ENCODE measurements at regions not wholly inside any gene's neighbourhood (a gene's known extent, or its start where the extent isn't known, plus 50 kb on each side); places are given as distances from the start of the nearest gene placed in this dataset.

- no peaks in the 10 kb centered on the region for H3K9me3 ChIP-seq (ENCODE audit: insufficient read depth, low read depth, low read length)
- H3K9ac ChIP-seq (ENCODE audit: low read depth, low read length) = no peak overlapping the region
- H3K4me1 ChIP-seq (ENCODE audit: insufficient read depth, low read length) = no peaks in the 10 kb centered on the region
- no peak overlapping the region for H3K4me3 ChIP-seq (ENCODE audit: low read length)
- H3K27ac ChIP-seq (ENCODE audit: low read length) = no peak overlapping the region
- no peaks in the 10 kb centered on the region for H3K27me3 ChIP-seq (ENCODE audit: insufficient read depth, low read length)
- H3K36me3 ChIP-seq (ENCODE audit: insufficient read depth, low read depth, low read length) = no peaks in the 10 kb centered on the region
Observed at GRCh38 chr1:199261328-199261727, 622.5 kb downstream of the PTPRC start.

- Histone ChIP-seq H3K36me3 (ENCODE audit: insufficient read depth, low read depth, low read length) (no peaks in the 10 kb centered on the region), H3K4me1 (ENCODE audit: insufficient read depth, low read length) (no peaks in the 10 kb centered on the region), H3K9me3 (ENCODE audit: insufficient read depth, low read depth, low read length) (no peaks in the 10 kb centered on the region), H3K4me3 (ENCODE audit: low read length) (no peak overlapping the region), H3K27me3 (ENCODE audit: insufficient read depth, low read length) (no peaks in the 10 kb centered on the region), H3K9ac (ENCODE audit: low read depth, low read length) (no peak overlapping the region), H3K27ac (ENCODE audit: low read length) (no peak overlapping the region)
Observed at GRCh38 chr1:199264283-199264682, 625.4 kb downstream of the PTPRC start.

- no peak overlapping the region for H3K27ac ChIP-seq (ENCODE audit: low read length)
- H3K9ac ChIP-seq (ENCODE audit: low read depth, low read length) = no peak overlapping the region
Observed at GRCh38 chr1:199264911-199265310, 626.1 kb downstream of the PTPRC start.

GRCh38 chr1:199265319-199265718 is 626.5 kb downstream of the PTPRC start:
- no peaks in the 10 kb centered on the region for H3K9me3 ChIP-seq (ENCODE audit: insufficient read depth, low read depth, low read length)
- no peaks in the 10 kb centered on the region for H3K27me3 ChIP-seq (ENCODE audit: insufficient read depth, low read length)
- H3K4me1 ChIP-seq (ENCODE audit: insufficient read depth, low read length) = no peaks in the 10 kb centered on the region
- H3K36me3 ChIP-seq (ENCODE audit: insufficient read depth, low read depth, low read length) = no peaks in the 10 kb centered on the region
- no peak overlapping the region for H3K4me3 ChIP-seq (ENCODE audit: low read length)
- H3K9ac ChIP-seq (ENCODE audit: low read depth, low read length) = no peak overlapping the region
- H3K27ac ChIP-seq (ENCODE audit: low read length) = no peak overlapping the region

More at GRCh38 chr1:199264911-199265310, 626.1 kb downstream of the PTPRC start:
- Histone ChIP-seq H3K36me3 (ENCODE audit: insufficient read depth, low read depth, low read length) (no peaks in the 10 kb centered on the region), H3K27me3 (ENCODE audit: insufficient read depth, low read length) (no peaks in the 10 kb centered on the region), H3K4me3 (ENCODE audit: low read length) (no peak overlapping the region), H3K9me3 (ENCODE audit: insufficient read depth, low read depth, low read length) (no peaks in the 10 kb centered on the region), H3K4me1 (ENCODE audit: insufficient read depth, low read length) (no peaks in the 10 kb centered on the region)

GRCh38 chr1:199269241-199269640 is 630.4 kb downstream of the PTPRC start:
- no peak overlapping the region for H3K9ac ChIP-seq (ENCODE audit: low read depth, low read length)
- H3K4me3 ChIP-seq (ENCODE audit: low read length) = no peak overlapping the region
- H3K9me3 ChIP-seq (ENCODE audit: insufficient read depth, low read depth, low read length) = no peaks in the 10 kb centered on the region
- H3K27me3 ChIP-seq (ENCODE audit: insufficient read depth, low read length) = no peaks in the 10 kb centered on the region
- H3K27ac ChIP-seq (ENCODE audit: low read length) = no peak overlapping the region
- peaks cover 9% of the 10 kb centered on the region; the same call in 1 of the 2 replicates for H3K4me1 ChIP-seq (ENCODE audit: insufficient read depth, low read length)
- no peaks in the 10 kb centered on the region for H3K36me3 ChIP-seq (ENCODE audit: insufficient read depth, low read depth, low read length)

- Histone ChIP-seq H3K27ac (ENCODE audit: low read length) (no peak overlapping the region), H3K9ac (ENCODE audit: low read depth, low read length) (no peak overlapping the region), H3K9me3 (ENCODE audit: insufficient read depth, low read depth, low read length) (no peaks in the 10 kb centered on the region), H3K36me3 (ENCODE audit: insufficient read depth, low read depth, low read length) (no peaks in the 10 kb centered on the region), H3K4me1 (ENCODE audit: insufficient read depth, low read length) (peaks cover 11% of the 10 kb centered on the region; the same call in 1 of the 2 replicates), H3K4me3 (ENCODE audit: low read length) (no peak overlapping the region), H3K27me3 (ENCODE audit: insufficient read depth, low read length) (no peaks in the 10 kb centered on the region)
Observed at GRCh38 chr1:199272139-199272544, 633.3 kb downstream of the PTPRC start.

- Histone ChIP-seq H3K4me3 (ENCODE audit: low read length) (no peak overlapping the region), H3K27ac (ENCODE audit: low read length) (no peak overlapping the region), H3K9ac (ENCODE audit: low read depth, low read length) (no peak overlapping the region)
Observed at GRCh38 chr1:199272628-199273086, 633.8 kb downstream of the PTPRC start.

GRCh38 chr1:199273837-199274379 is 635.1 kb downstream of the PTPRC start:
- Histone ChIP-seq H3K36me3 (ENCODE audit: insufficient read depth, low read depth, low read length) (no peaks in the 10 kb centered on the region), H3K27ac (ENCODE audit: low read length) (no peak overlapping the region), H3K9ac (ENCODE audit: low read depth, low read length) (no peak overlapping the region), H3K9me3 (ENCODE audit: insufficient read depth, low read depth, low read length) (no peaks in the 10 kb centered on the region), H3K4me3 (ENCODE audit: low read length) (no peak overlapping the region), H3K4me1 (ENCODE audit: insufficient read depth, low read length) (peaks cover 11% of the 10 kb centered on the region; the same call in 1 of the 2 replicates), H3K27me3 (ENCODE audit: insufficient read depth, low read length) (no peaks in the 10 kb centered on the region)

More at GRCh38 chr1:199272628-199273086, 633.8 kb downstream of the PTPRC start:
- Histone ChIP-seq H3K4me1 (ENCODE audit: insufficient read depth, low read length) (peaks cover 11% of the 10 kb centered on the region; the same call in 1 of the 2 replicates), H3K9me3 (ENCODE audit: insufficient read depth, low read depth, low read length) (no peaks in the 10 kb centered on the region), H3K36me3 (ENCODE audit: insufficient read depth, low read depth, low read length) (no peaks in the 10 kb centered on the region), H3K27me3 (ENCODE audit: insufficient read depth, low read length) (no peaks in the 10 kb centered on the region)

- H3K4me3 ChIP-seq (ENCODE audit: low read length) = no peak overlapping the region
- H3K27ac ChIP-seq (ENCODE audit: low read length) = no peak overlapping the region
- H3K9ac ChIP-seq (ENCODE audit: low read depth, low read length) = no peak overlapping the region
- no peaks in the 10 kb centered on the region for H3K9me3 ChIP-seq (ENCODE audit: insufficient read depth, low read depth, low read length)
- peaks cover 4% of the 10 kb centered on the region; the same call in 1 of the 2 replicates for H3K4me1 ChIP-seq (ENCODE audit: insufficient read depth, low read length)
- no peaks in the 10 kb centered on the region for H3K27me3 ChIP-seq (ENCODE audit: insufficient read depth, low read length)
- H3K36me3 ChIP-seq (ENCODE audit: insufficient read depth, low read depth, low read length) = no peaks in the 10 kb centered on the region
Observed at GRCh38 chr1:199279067-199279466, 640.2 kb downstream of the PTPRC start.

- no peak overlapping the region for H3K27ac ChIP-seq (ENCODE audit: low read length)
- H3K4me3 ChIP-seq (ENCODE audit: low read length) = no peak overlapping the region
- H3K9me3 ChIP-seq (ENCODE audit: insufficient read depth, low read depth, low read length) = no peaks in the 10 kb centered on the region
- H3K27me3 ChIP-seq (ENCODE audit: insufficient read depth, low read length) = no peaks in the 10 kb centered on the region
- no peaks in the 10 kb centered on the region for H3K4me1 ChIP-seq (ENCODE audit: insufficient read depth, low read length)
- H3K9ac ChIP-seq (ENCODE audit: low read depth, low read length) = no peak overlapping the region
- H3K36me3 ChIP-seq (ENCODE audit: insufficient read depth, low read depth, low read length) = no peaks in the 10 kb centered on the region
Observed at GRCh38 chr1:199279872-199280645, 641.2 kb downstream of the PTPRC start.

GRCh38 chr1:199282751-199283305 is 644.0 kb downstream of the PTPRC start:
- Histone ChIP-seq H3K9ac (ENCODE audit: low read depth, low read length) (no peak overlapping the region), H3K9me3 (ENCODE audit: insufficient read depth, low read depth, low read length) (no peaks in the 10 kb centered on the region), H3K36me3 (ENCODE audit: insufficient read depth, low read depth, low read length) (no peaks in the 10 kb centered on the region), H3K4me1 (ENCODE audit: insufficient read depth, low read length) (no peaks in the 10 kb centered on the region), H3K27ac (ENCODE audit: low read length) (no peak overlapping the region), H3K4me3 (ENCODE audit: low read length) (no peak overlapping the region), H3K27me3 (ENCODE audit: insufficient read depth, low read length) (no peaks in the 10 kb centered on the region)

GRCh38 chr1:199283794-199284193 is 645.0 kb downstream of the PTPRC start:
- H3K27ac ChIP-seq (ENCODE audit: low read length) = no peak overlapping the region
- H3K27me3 ChIP-seq (ENCODE audit: insufficient read depth, low read length) = no peaks in the 10 kb centered on the region
- no peaks in the 10 kb centered on the region for H3K9me3 ChIP-seq (ENCODE audit: insufficient read depth, low read depth, low read length)
- no peaks in the 10 kb centered on the region for H3K36me3 ChIP-seq (ENCODE audit: insufficient read depth, low read depth, low read length)
- H3K4me1 ChIP-seq (ENCODE audit: insufficient read depth, low read length) = no peaks in the 10 kb centered on the region
- H3K9ac ChIP-seq (ENCODE audit: low read depth, low read length) = no peak overlapping the region
- H3K4me3 ChIP-seq (ENCODE audit: low read length) = no peak overlapping the region

Measured in iPS-20b (cell line).